Hepatocyte (in vitro differentiated cells): ENCODE measurements at regions not wholly inside any gene's neighbourhood (a gene's known extent, or its start where the extent isn't known, plus 50 kb on each side); places are given as distances from the start of the nearest gene placed in this dataset.
A peak's percentile ranks its signal among the peaks of the same experiment; 100 is the strongest.

Experiments used
- DNase-seq: peaks from one replicate; pipeline ENCODE4 v3.0.0-alpha.2; 2016; ENCODE audit warnings: low spot score
- H2AFZ ChIP-seq: fragments of 200-600 bp; sonication (generic); 2 replicates; pipeline ENCODE4 v1.6.0; 2016; ENCODE audit warnings: antibody characterized with exemption, mild to moderate bottlenecking
- H3K27ac ChIP-seq: fragments of 200-600 bp; sonication (generic); 2 replicates; pipeline ENCODE4 v1.5.1; 2016; ENCODE audit warnings: mild to moderate bottlenecking
- H3K27me3 ChIP-seq: fragments of 200-600 bp; sonication (generic); 2 replicates; pipeline ENCODE4 v1.6.1; 2016
- H3K36me3 ChIP-seq: fragments of 200-600 bp; sonication (generic); replicated peaks from 2 replicates; pipeline ENCODE4 v1.5.1; 2016; ENCODE audit warnings: low read depth; ENCODE audit not compliant: insufficient read depth
- H3K4me1 ChIP-seq: fragments of 200-600 bp; sonication (generic); 2 replicates; pipeline ENCODE4 v1.5.1; 2016; ENCODE audit warnings: mild to moderate bottlenecking, moderate library complexity; ENCODE audit not compliant: insufficient read depth
- H3K4me2 ChIP-seq: fragments of 200-600 bp; sonication (generic); 2 replicates; pipeline ENCODE4 v1.6.0; 2016
- H3K4me3 ChIP-seq: fragments of 200-600 bp; sonication (generic); 2 replicates; pipeline ENCODE4 v1.5.1; 2016; ENCODE audit warnings: mild to moderate bottlenecking
- H3K79me2 ChIP-seq: fragments of 200-600 bp; sonication (generic); 2 replicates; pipeline ENCODE4 v1.6.0; 2017; ENCODE audit warnings: mild to moderate bottlenecking
- H3K9me2 ChIP-seq: fragments of 200-600 bp; sonication (generic); replicated peaks from 2 replicates; pipeline ENCODE4 v1.6.0; 2017; ENCODE audit warnings: mild to moderate bottlenecking; ENCODE audit not compliant: insufficient read depth
- H3K9me3 ChIP-seq: fragments of 200-600 bp; sonication (generic); 2 replicates; pipeline ENCODE4 v1.5.1; 2016; ENCODE audit warnings: low read depth, mild to moderate bottlenecking
- H4K20me1 ChIP-seq: fragments of 200-600 bp; sonication (generic); 2 replicates; pipeline ENCODE4 v1.6.0; 2016; ENCODE audit warnings: mild to moderate bottlenecking; ENCODE audit not compliant: insufficient read depth, poor library complexity, severe bottlenecking
- EZH2 ChIP-seq: fragments of 200-600 bp; sonication (generic); IDR thresholded peaks from 2 replicates; pipeline ENCODE4 v1.6.1; 2016; ENCODE audit warnings: antibody characterized with exemption, mild to moderate bottlenecking, borderline replicate concordance
- EZH2phosphoT487 ChIP-seq: fragments of 200-600 bp; sonication (generic); IDR thresholded peaks from one replicate; pipeline ENCODE4 v1.6.1; 2018; ENCODE audit warnings: antibody characterized with exemption, mild to moderate bottlenecking, low read depth, moderate library complexity; ENCODE audit not compliant: unreplicated experiment, severe bottlenecking
- WGBS: methylation state at CpG from one replicate; pipeline ENCODE4 v1.1.6; 2016; ENCODE audit warnings: low lambda C conversion rate; ENCODE audit errors: missing lambda C conversion rate; 5-methylcytosine and 5-hydroxymethylcytosine counted together
- TF ChIP-seq, protein P1 (sequence below): fragments of 200-600 bp; sonication (generic); IDR thresholded peaks from 2 replicates; pipeline ENCODE4 v1.5.1; 2016; ENCODE audit warnings: antibody characterized with exemption, mild to moderate bottlenecking; ENCODE audit not compliant: poor library complexity

DNA sequence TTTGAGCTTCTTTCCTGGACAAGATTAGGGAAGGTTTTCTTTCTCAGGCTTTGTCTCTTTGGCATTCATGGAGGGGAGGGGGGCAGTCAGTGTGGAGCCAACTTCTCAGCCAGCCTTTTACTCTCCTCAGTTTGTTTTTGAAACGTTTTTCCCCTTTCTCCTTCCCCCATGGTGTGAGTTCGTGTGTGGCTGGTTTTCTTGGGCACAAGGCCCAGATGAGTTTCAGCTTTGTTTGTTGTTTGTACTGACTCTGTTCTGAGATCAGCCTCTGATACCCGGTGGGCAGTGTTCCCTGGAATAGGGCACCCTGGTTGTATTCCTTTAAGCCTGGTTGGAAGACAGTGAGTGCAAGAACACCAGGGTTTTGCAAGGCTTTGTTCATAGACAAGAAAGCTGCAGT is 168.2 kb upstream of the RARB start:
- Histone ChIP-seq H4K20me1 (no peaks in the 10 kb centered on the region), H3K36me3 (no peaks in the 10 kb centered on the region), H3K4me1 (peaks cover 4% of the 10 kb centered on the region), H3K9me3 (no peaks in the 10 kb centered on the region), H3K4me2 (no peak overlapping the region), H3K27me3 (no peaks in the 10 kb centered on the region), H3K27ac (peak overlapping the region; percentile 31), H3K9me2 (no peaks in the 10 kb centered on the region), H2AFZ (no peak overlapping the region), H3K79me2 (no peaks in the 10 kb centered on the region), H3K4me3 (no peak overlapping the region)
- TF ChIP-seq EZH2phosphoT487: no peak
- TF ChIP-seq EZH2: no peak
- TF ChIP-seq, protein P1, sequence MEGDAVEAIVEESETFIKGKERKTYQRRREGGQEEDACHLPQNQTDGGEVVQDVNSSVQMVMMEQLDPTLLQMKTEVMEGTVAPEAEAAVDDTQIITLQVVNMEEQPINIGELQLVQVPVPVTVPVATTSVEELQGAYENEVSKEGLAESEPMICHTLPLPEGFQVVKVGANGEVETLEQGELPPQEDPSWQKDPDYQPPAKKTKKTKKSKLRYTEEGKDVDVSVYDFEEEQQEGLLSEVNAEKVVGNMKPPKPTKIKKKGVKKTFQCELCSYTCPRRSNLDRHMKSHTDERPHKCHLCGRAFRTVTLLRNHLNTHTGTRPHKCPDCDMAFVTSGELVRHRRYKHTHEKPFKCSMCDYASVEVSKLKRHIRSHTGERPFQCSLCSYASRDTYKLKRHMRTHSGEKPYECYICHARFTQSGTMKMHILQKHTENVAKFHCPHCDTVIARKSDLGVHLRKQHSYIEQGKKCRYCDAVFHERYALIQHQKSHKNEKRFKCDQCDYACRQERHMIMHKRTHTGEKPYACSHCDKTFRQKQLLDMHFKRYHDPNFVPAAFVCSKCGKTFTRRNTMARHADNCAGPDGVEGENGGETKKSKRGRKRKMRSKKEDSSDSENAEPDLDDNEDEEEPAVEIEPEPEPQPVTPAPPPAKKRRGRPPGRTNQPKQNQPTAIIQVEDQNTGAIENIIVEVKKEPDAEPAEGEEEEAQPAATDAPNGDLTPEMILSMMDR: no peak
- peak; percentile 7 for DNase-seq
- 43% methylated on average over 3 of the region's 3 CpGs for WGBS

DNA sequence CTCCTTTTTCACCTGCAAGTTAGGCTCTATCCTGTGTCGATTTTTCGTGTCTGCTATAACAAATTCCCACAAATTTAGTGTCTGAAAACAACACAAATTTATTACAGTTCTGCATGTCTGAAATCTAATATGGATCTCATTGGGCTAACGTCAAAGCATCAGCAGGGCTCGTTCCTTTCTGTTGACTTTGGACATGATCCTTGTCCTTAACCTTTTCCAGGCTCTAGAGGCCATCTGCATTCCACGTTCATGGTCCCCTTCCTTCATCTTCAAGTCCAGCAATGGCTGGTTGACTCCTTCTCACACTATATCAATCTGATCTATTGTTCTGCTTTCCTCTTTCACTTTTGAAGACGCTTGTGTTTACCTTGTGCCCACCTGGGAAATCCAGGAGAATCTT is 165.7 kb upstream of the RARB start:
- Histone ChIP-seq H3K9me2 (no peaks in the 10 kb centered on the region), H3K27me3 (no peaks in the 10 kb centered on the region), H4K20me1 (no peaks in the 10 kb centered on the region), H3K4me3 (no peak overlapping the region), H2AFZ (no peak overlapping the region), H3K79me2 (no peaks in the 10 kb centered on the region), H3K4me2 (no peak overlapping the region), H3K4me1 (peaks cover 4% of the 10 kb centered on the region), H3K36me3 (no peaks in the 10 kb centered on the region), H3K9me3 (no peaks in the 10 kb centered on the region), H3K27ac (no peak overlapping the region)
- TF ChIP-seq EZH2phosphoT487: no peak
- TF ChIP-seq EZH2: no peak
- TF ChIP-seq, protein P1: no peak
- no peak for DNase-seq
- WGBS: 82% methylated on average over 6 of the region's 6 CpGs

DNA sequence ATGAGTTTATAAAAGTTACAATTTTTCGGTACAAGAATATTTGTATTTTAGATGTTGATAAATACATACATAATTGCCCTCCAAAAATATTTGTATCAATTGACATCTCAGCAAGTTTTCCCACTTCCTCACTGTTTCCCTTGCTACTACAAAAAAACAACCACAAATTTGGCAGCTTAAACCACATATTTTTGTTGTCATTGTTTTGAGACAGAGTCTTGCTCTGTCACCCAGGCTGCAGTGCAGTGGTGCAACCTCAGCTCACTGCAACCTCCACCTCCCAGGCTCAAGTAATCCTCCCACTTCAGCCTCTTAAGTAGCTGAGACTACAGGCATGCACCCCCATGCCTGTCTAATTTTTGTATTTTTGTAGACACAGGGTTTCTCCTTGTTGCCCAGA is 162.8 kb upstream of the RARB start:
- Histone ChIP-seq H3K27ac (no peak overlapping the region), H3K27me3 (no peaks in the 10 kb centered on the region), H3K9me2 (no peaks in the 10 kb centered on the region), H3K4me3 (no peak overlapping the region), H3K9me3 (no peaks in the 10 kb centered on the region), H3K4me2 (no peak overlapping the region), H3K79me2 (no peaks in the 10 kb centered on the region), H3K36me3 (no peaks in the 10 kb centered on the region), H4K20me1 (no peaks in the 10 kb centered on the region), H2AFZ (no peak overlapping the region), H3K4me1 (peaks cover 4% of the 10 kb centered on the region)
- TF ChIP-seq EZH2phosphoT487 (no peak), EZH2 (no peak)
- TF ChIP-seq, protein P1: no peak
- DNase-seq: no peak
- WGBS: 0% methylated on average over 1 of the region's 1 CpG

DNA sequence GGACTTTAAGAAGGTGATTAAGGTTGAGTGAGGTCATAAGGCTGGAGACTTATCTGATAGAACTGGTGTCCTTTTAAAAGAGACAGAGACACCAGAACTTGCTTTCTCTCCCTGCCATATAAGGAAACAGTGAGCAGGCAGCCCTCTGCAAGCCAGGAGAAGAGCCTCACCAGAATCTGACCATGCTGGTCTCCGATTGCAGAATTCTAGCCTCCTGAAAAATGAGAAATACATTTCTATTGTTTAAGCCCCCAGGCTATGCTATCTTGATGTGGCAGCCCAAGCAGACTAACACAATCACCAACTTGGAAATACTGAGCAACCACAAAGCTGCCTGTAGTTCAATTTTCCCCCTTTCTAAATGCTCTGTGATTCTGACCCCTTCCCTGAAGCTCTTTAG is 161.4 kb upstream of the RARB start:
- Histone ChIP-seq H2AFZ (no peak overlapping the region), H3K9me2 (no peaks in the 10 kb centered on the region), H3K4me1 (peaks cover 4% of the 10 kb centered on the region), H3K27me3 (no peaks in the 10 kb centered on the region), H4K20me1 (no peaks in the 10 kb centered on the region), H3K36me3 (no peaks in the 10 kb centered on the region), H3K9me3 (no peaks in the 10 kb centered on the region), H3K4me2 (no peak overlapping the region), H3K27ac (peak overlapping the region; percentile 33), H3K79me2 (no peaks in the 10 kb centered on the region), H3K4me3 (no peak overlapping the region)
- no peak for DNase-seq
- TF ChIP-seq EZH2 (no peak), EZH2phosphoT487 (no peak)
- TF ChIP-seq, protein P1: no peak
- 83% methylated on average over 1 of the region's 1 CpG for WGBS
